Spleen (tissue), 11 donors: ENCODE measurements at regions not wholly inside any gene's neighbourhood (a gene's known extent, or its start where the extent isn't known, plus 50 kb on each side); places are given as distances from the start of the nearest gene placed in this dataset.

Experiments used
- DNase-seq: peaks from one replicate; pipeline ENCODE4 v3.0.0-alpha.2; 2020
- H3K27ac ChIP-seq, 8 donors: fragments of 200-600 bp; sonication (generic) in 7 of 8; 1 replicate in 4 of 8; 2 replicates in 4 of 8; pipeline versions ENCODE4 v1.5.0 to v1.8.0; 2016 to 2021; ENCODE audit warnings: inconsistent platforms in 4 of 8, mild to moderate bottlenecking in 4 of 8, moderate library complexity in 1 of 8
- H3K27me3 ChIP-seq, 7 donors: fragments of 200-600 bp; sonication (generic) in 6 of 7; replicated peaks in 1 of 7; 1 replicate in 4 of 7; 2 replicates in 3 of 7; pipeline versions ENCODE4 v1.5.0 to v1.8.0; 2016 to 2021; ENCODE audit warnings: inconsistent platforms in 3 of 7, mild to moderate bottlenecking in 1 of 7
- H3K36me3 ChIP-seq, 6 donors: fragments of 200-600 bp; sonication (generic) in 5 of 6; 1 replicate in 4 of 6; 2 replicates in 2 of 6; pipeline versions ENCODE4 v1.5.0 to v1.8.0; 2016 to 2021; ENCODE audit warnings: inconsistent platforms in 2 of 6
- H3K4me1 ChIP-seq, 6 donors: fragments of 200-600 bp; sonication (generic) in 5 of 6; 1 replicate in 3 of 6; 2 replicates in 3 of 6; pipeline versions ENCODE4 v1.5.0 to v1.8.0; 2016 to 2021; ENCODE audit warnings: inconsistent platforms in 3 of 6
- H3K4me3 ChIP-seq, 8 donors: fragments of 200-600 bp; sonication (generic) in 7 of 8; 1 replicate in 4 of 8; 2 replicates in 4 of 8; pipeline versions ENCODE4 v1.5.0 to v1.8.0; 2016 to 2021; ENCODE audit warnings: inconsistent platforms in 4 of 8, mild to moderate bottlenecking in 4 of 8, moderate library complexity in 2 of 8
- H3K9me3 ChIP-seq, 8 donors: fragments of 200-600 bp; sonication (generic) in 7 of 8; 1 replicate in 4 of 8; 2 replicates in 4 of 8; pipeline versions ENCODE4 v1.5.0 to v1.8.0; 2016 to 2021; ENCODE audit warnings: inconsistent platforms in 4 of 8
- POLR2A ChIP-seq, 3 donors: fragments of 450-650 bp; IDR thresholded peaks; one replicate each; pipeline ENCODE4 v1.5.1; 2017; ENCODE audit warnings: antibody characterized with exemption in 3 of 3, mild to moderate bottlenecking in 1 of 3
- POLR2AphosphoS5 ChIP-seq, 3 donors: sonication (generic); formaldehyde crosslinking; IDR thresholded peaks; one replicate each; pipeline ENCODE4 v1.5.1; 2017; ENCODE audit warnings: antibody characterized with exemption in 3 of 3
- WGBS, 5 donors: extraction: QIAGEN DNeasy Blood & Tissue Kit in 3 of 5; methylation state at CpG; one replicate each; pipeline versions ENCODE4 v1.1.5 to v1.1.7; 2013 to 2018; 5-methylcytosine and 5-hydroxymethylcytosine counted together
- intact Hi-C: fragments of 100-400 bp; cut with DNase I; formaldehyde crosslinking; loops from one replicate; pipeline ENCODE4 v1.15.0; 2023; ENCODE audit warnings: low total_unique reads
- TF ChIP-seq, protein P1 (sequence below), 11 experiments: fragments of 200-600 bp in 7 of 11; fragments of 450-650 bp in 4 of 11; sonication (generic) in 4 of 11; IDR thresholded peaks in 8 of 11; conservative IDR thresholded peaks in 3 of 11; 1 replicate in 7 of 11; 2 replicates in 4 of 11; pipeline versions ENCODE4 v1.4.0 to v1.8.0; 2016 to 2021; ENCODE audit warnings: antibody characterized with exemption in 11 of 11, inconsistent platforms in 4 of 11, mild to moderate bottlenecking in 1 of 11
- donor health status: healthy with polysubstance abuse.
- donor health status: DM: no; HTN: no; CAD: no; lungs with moderate emphysema.
- donor health status: DM: no; HTN: no; CAD: no.
- donor health status: Bipolar disorder and iron deficiency.
- donor health status: healthy.
- donor health status: DM: no; HTN: no; CAD: no.
- donor health status: DM: yes; HTN: yes; CAD: no.

DNA sequence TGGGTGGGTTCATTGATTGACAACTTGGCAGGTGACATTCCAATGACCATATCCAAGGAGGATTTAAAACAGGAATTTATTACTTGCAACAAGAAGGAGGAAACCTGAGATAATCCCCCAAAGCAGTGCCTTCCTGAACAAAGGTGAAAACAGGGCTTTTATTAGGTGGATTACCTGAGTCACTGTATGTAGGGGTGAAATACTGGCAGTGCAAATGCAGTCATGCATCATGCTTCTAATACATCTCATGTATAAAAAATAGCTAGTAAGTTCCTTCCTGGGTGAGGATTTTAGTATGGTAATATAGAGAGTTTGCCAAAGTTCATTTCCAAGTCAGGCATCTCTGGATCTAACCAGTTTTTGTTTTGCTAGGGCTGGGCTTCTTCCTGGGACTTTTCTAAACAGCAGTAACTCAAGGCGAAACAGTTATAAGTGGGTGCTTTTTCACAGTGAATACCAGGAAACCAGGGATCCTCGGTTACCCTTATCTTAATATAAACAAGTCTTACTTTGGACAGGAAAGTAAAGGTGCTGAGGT is 583.4 kb upstream of the LRRTM1 start:
- no peaks in the 10 kb centered on the region for H3K4me1 ChIP-seq
- no peaks in the 10 kb centered on the region for H3K36me3 ChIP-seq
- TF ChIP-seq, protein P1, sequence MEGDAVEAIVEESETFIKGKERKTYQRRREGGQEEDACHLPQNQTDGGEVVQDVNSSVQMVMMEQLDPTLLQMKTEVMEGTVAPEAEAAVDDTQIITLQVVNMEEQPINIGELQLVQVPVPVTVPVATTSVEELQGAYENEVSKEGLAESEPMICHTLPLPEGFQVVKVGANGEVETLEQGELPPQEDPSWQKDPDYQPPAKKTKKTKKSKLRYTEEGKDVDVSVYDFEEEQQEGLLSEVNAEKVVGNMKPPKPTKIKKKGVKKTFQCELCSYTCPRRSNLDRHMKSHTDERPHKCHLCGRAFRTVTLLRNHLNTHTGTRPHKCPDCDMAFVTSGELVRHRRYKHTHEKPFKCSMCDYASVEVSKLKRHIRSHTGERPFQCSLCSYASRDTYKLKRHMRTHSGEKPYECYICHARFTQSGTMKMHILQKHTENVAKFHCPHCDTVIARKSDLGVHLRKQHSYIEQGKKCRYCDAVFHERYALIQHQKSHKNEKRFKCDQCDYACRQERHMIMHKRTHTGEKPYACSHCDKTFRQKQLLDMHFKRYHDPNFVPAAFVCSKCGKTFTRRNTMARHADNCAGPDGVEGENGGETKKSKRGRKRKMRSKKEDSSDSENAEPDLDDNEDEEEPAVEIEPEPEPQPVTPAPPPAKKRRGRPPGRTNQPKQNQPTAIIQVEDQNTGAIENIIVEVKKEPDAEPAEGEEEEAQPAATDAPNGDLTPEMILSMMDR (IDR thresholded peaks at IDR 0.05 in 8 of 11, conservative IDR thresholded peaks at IDR 0.05 in 3 of 11) = no peak
- TF ChIP-seq POLR2AphosphoS5 (IDR thresholded peaks at IDR 0.05) (no peak), POLR2A (IDR thresholded peaks at IDR 0.05) (no peak)
- no peak overlapping the region for H3K27ac ChIP-seq
- peaks cover 0 to 13% (median 6%) of the 10 kb centered on the region in 8 donors for H3K9me3 ChIP-seq
- intact Hi-C loops = no loop called here
- no peak overlapping the region for H3K4me3 ChIP-seq
- DNase-seq = no peak
- 37 to 66% (median 47%) methylated on average over 2 of the region's 2 CpGs for WGBS, 5 donors
- no peaks in the 10 kb centered on the region for H3K27me3 ChIP-seq

DNA sequence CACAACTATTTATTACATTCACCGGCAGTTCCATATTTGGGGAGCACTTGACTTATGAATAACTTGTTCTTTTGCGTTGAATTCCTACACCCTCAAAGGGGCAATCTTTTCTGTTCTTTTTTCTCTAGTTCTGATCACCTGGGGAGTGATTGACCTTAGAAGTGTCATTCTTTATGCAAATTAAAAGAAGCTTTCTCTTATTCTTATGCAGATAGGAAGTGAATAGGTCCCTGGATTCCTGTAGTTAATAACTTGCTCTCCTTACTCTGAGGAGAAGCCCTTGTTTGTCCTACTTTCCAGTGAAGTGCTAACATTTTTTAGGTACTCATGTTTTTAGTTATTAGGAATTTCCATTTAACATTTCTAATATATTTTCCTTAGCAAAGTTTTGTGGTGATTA is 569.8 kb upstream of the LRRTM1 start:
- DNase-seq = no peak
- Histone ChIP-seq H3K27me3 (no peaks in the 10 kb centered on the region), H3K36me3 (no peaks in the 10 kb centered on the region), H3K4me1 (no peaks in the 10 kb centered on the region), H3K27ac (no peak overlapping the region), H3K4me3 (no peak overlapping the region), H3K9me3 (peaks cover 0 to 6% (median 0%) of the 10 kb centered on the region in 8 donors)
- 68 to 87% (median 78%) methylated on average over 2 of the region's 2 CpGs for WGBS, 5 donors
- TF ChIP-seq, protein P1 (IDR thresholded peaks at IDR 0.05 in 8 of 11, conservative IDR thresholded peaks at IDR 0.05 in 3 of 11) = no peak
- TF ChIP-seq POLR2AphosphoS5 (IDR thresholded peaks at IDR 0.05) (no peak), POLR2A (IDR thresholded peaks at IDR 0.05) (no peak)
- intact Hi-C loops = no loop called here

DNA sequence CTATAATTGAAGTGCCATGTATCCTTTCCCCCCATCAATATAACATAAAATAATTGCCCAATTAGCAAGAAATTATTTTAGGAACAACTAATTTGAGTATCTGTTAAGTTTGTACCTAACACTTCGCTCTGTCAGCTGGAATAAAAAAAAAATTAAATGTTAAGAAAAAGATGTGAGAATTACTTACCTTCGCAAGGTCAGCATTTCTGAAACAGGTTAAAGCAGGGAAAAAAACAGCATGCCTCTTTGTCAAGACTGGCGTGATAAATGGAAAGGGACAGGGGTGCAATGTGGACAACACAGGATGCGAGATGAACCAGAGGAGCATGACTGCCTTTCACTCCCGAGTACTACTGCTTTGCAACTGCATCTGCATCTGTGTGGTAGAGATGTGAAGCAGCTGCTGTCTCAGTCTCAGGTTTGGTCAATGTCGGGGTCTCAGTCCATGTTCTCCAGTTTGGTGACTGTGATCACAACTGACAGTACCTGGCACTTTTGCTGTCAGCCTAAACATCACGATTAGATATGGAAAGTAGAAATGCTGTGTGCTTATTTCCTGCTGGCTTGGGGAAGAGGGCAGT is 565.4 kb upstream of the LRRTM1 start:
- TF ChIP-seq POLR2AphosphoS5 (IDR thresholded peaks at IDR 0.05) = no peak
- TF ChIP-seq POLR2A (IDR thresholded peaks at IDR 0.05) = no peak
- TF ChIP-seq, protein P1 (IDR thresholded peaks at IDR 0.05 in 8 of 11, conservative IDR thresholded peaks at IDR 0.05 in 3 of 11) = no peak
- H3K27me3 ChIP-seq = no peaks in the 10 kb centered on the region
- WGBS, 5 donors = 74 to 88% (median 82%) methylated on average over 7 of the region's 7 CpGs

DNA sequence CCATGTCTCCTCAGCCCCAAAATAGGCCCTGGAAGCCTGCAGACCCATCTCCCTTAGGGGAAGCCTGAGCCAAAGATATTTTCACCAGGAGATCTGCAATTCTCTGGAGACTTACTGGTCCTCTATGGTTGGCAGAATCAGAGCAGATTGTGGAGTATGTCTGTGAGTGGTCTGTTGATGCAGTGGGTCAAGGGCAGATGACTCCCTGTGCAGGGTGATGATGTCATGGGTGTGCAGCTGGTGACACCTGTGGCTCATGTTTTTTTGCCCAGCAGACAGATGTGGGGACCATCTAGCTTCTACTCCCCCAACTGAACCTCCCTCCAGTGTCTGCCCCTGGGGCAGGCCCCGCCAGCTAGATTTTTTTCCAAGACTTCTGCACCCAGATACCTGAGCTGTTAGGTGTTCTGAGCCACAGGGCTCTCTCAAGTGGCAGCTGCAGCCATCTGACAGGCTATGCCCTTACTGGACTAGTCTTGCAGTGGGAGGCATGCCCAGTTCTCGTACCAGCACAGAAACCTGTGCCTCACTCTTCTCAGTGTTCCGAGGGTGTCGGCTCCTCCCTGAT is 558.7 kb upstream of the LRRTM1 start:
- Histone ChIP-seq H3K4me1 (no peaks in the 10 kb centered on the region), H3K9me3 (peaks cover 0 to 24% (median 5%) of the 10 kb centered on the region in 8 donors), H3K36me3 (no peaks in the 10 kb centered on the region), H3K4me3 (no peak overlapping the region), H3K27me3 (no peaks in the 10 kb centered on the region), H3K27ac (no peak overlapping the region)
- intact Hi-C loops = no loop called here
- DNase-seq = no peak
- TF ChIP-seq POLR2A (IDR thresholded peaks at IDR 0.05) = no peak
- TF ChIP-seq, protein P1 (IDR thresholded peaks at IDR 0.05 in 8 of 11, conservative IDR thresholded peaks at IDR 0.05 in 3 of 11) = no peak
- TF ChIP-seq POLR2AphosphoS5 (IDR thresholded peaks at IDR 0.05) = no peak
- WGBS, 5 donors = 67 to 90% (median 84%) methylated on average over 1 to 4 of the region's 4 CpGs

More for the DNA sequence above, 565.4 kb upstream of the LRRTM1 start:
- Histone ChIP-seq H3K36me3 (no peaks in the 10 kb centered on the region), H3K4me3 (no peak overlapping the region), H3K9me3 (peaks cover 0 to 13% (median 4%) of the 10 kb centered on the region in 8 donors), H3K27ac (no peak overlapping the region), H3K4me1 (no peaks in the 10 kb centered on the region)
- no peak for DNase-seq
- intact Hi-C loops = no loop called here
